HepG2 (cell line): ENCODE measurements at regions not wholly inside any gene's neighbourhood (a gene's known extent, or its start where the extent isn't known, plus 50 kb on each side); places are given as distances from the start of the nearest gene placed in this dataset.
A peak's percentile ranks its signal among the peaks of the same experiment; 100 is the strongest.

Source experiments
- ATAC-seq: fragments of 200-7000 bp; cut with Tn5 transposase; 3 replicates; pipeline ENCODE4 v1.9.1; 2020; ENCODE audit warnings: mild to moderate bottlenecking, moderate library complexity
- BruUV-seq: library from RNA; stranded (reverse); fragments of 400-500 nt; replicated peaks from 2 replicates; lab custom pipeline; 2021; lab: Mats Ljungman, UMichigan
- CTCF ChIA-PET: fragments of 300-600 bp; formaldehyde crosslinking; extraction: SDS; loops from one replicate; lab custom pipeline; 2021; ENCODE audit warnings: low total read pairs, inconsistent platforms, low intra/inter-chr PET ratio; lab: Yijun Ruan, JAX
- POLR2A ChIA-PET: fragments of 350-600 bp; sonication (Branson Sonifier 250); formaldehyde crosslinking; loops from one replicate; lab custom pipeline; 2020; ENCODE audit warnings: antibody characterized with exemption, inconsistent platforms; lab: Yijun Ruan, JAX
- DNase-seq: peaks from one replicate; pipeline ENCODE4 v3.0.0-alpha.2; 2015; ENCODE audit warnings: low spot score
- FAIRE-seq: peaks from 3 replicates; lab custom pipeline; 2011; peaks lifted over from hg19 to GRCh38; lab: Jason Lieb, UNC
- H2AFZ ChIP-seq: one replicate; pipeline ENCODE4 v1.6.1; 2011; ENCODE audit warnings: low read length, inconsistent platforms
- H3K27ac ChIP-seq: fragments of 300-600 bp; 3 replicates; pipeline ENCODE4 v1.8.0; 2011; ENCODE audit warnings: mixed run types, mild to moderate bottlenecking, mixed read lengths, low read length, inconsistent platforms; ENCODE audit not compliant: insufficient read depth; ENCODE audit errors: extremely low read length
- H3K27me3 ChIP-seq, 2 experiments: fragments of 200-600 bp in 1 of 2; 2 replicates in 1 of 2; 3 replicates in 1 of 2; pipeline versions ENCODE4 v1.6.0 to v1.8.0; 2011; ENCODE audit warnings: low read length in 2 of 2, mild to moderate bottlenecking in 2 of 2, moderate library complexity in 2 of 2, inconsistent platforms in 1 of 2; ENCODE audit not compliant: insufficient read depth in 2 of 2, control insufficient read depth in 1 of 2
- H3K36me3 ChIP-seq, 2 experiments: fragments of 200-600 bp in 1 of 2; replicated peaks in 1 of 2; 2 replicates in 1 of 2; 3 replicates in 1 of 2; pipeline versions ENCODE4 v1.5.1 to v1.8.0; 2011; ENCODE audit warnings: low read length in 2 of 2, inconsistent platforms in 1 of 2; ENCODE audit not compliant: insufficient read depth in 2 of 2, control insufficient read depth in 1 of 2
- H3K4me1 ChIP-seq: 2 replicates; pipeline ENCODE4 v1.5.1; 2012; ENCODE audit warnings: low read length, inconsistent platforms; ENCODE audit not compliant: insufficient read depth
- H3K4me2 ChIP-seq: 2 replicates; pipeline ENCODE4 v1.6.0; 2011; ENCODE audit warnings: low read depth, low read length, inconsistent platforms
- H3K4me3 ChIP-seq, 3 experiments: fragments of 200-600 bp in 1 of 3; sonication (generic), shearing (Covaris generic) in 1 of 3; replicated peaks in 1 of 3; 2 replicates each; pipeline ENCODE4 v1.5.1; 2011 to 2016; ENCODE audit warnings: low read length in 3 of 3, inconsistent platforms in 2 of 3, low read depth in 2 of 3, mild to moderate bottlenecking in 2 of 3, control low read depth in 1 of 3, mixed read lengths in 1 of 3; ENCODE audit not compliant: insufficient read depth in 1 of 3
- H3K79me2 ChIP-seq: one replicate; pipeline ENCODE4 v1.6.1; 2011; ENCODE audit warnings: low read length, inconsistent platforms; ENCODE audit not compliant: insufficient read depth
- H3K9ac ChIP-seq: 2 replicates; pipeline ENCODE4 v1.6.0; 2011; ENCODE audit warnings: mild to moderate bottlenecking, low read depth, low read length, inconsistent platforms; ENCODE audit not compliant: insufficient read depth
- H3K9me3 ChIP-seq: 2 replicates; pipeline ENCODE4 v1.5.1; 2012; ENCODE audit warnings: mild to moderate bottlenecking, low read length
- H4K20me1 ChIP-seq: 2 replicates; pipeline ENCODE4 v1.6.0; 2011; ENCODE audit warnings: inconsistent platforms, mild to moderate bottlenecking, low read length, moderate library complexity; ENCODE audit not compliant: insufficient read depth
- BCLAF1 ChIP-seq: fragments of 450-650 bp; IDR thresholded peaks from 2 replicates; pipeline ENCODE4 v1.6.1; 2017; ENCODE audit warnings: mild to moderate bottlenecking
- CBX1 ChIP-seq: IDR thresholded peaks from one replicate; pipeline ENCODE4 v1.6.1; 2016; ENCODE audit warnings: antibody characterized with exemption, low read depth
- DNMT1 ChIP-seq: sonication (generic); formaldehyde crosslinking; IDR thresholded peaks from 2 replicates; pipeline ENCODE4 v1.5.1; 2020; ENCODE audit warnings: mild to moderate bottlenecking, missing genetic modification reagents
- DR1 ChIP-seq: sonication (generic); formaldehyde crosslinking; IDR thresholded peaks from 2 replicates; pipeline ENCODE4 v1.8.0; 2021; ENCODE audit warnings: mild to moderate bottlenecking, missing genetic modification reagents, inconsistent platforms
- HOXA9 ChIP-seq: sonication (generic); formaldehyde crosslinking; IDR thresholded peaks from 2 replicates; pipeline ENCODE4 v1.8.1; 2022; ENCODE audit warnings: missing genetic modification reagents, mild to moderate bottlenecking, moderate library complexity, borderline replicate concordance
- POLR2AphosphoS5 ChIP-seq: IDR thresholded peaks from 2 replicates; pipeline ENCODE4 v1.6.1; 2012; ENCODE audit warnings: low read depth, low read length
- THAP9 ChIP-seq: sonication (generic); formaldehyde crosslinking; IDR thresholded peaks from 2 replicates; pipeline ENCODE4; 2020; ENCODE audit warnings: missing genetic modification reagents, mild to moderate bottlenecking, borderline replicate concordance
- ZNF142 ChIP-seq: sonication (generic); formaldehyde crosslinking; IDR thresholded peaks from 2 replicates; pipeline ENCODE4 v1.4.0; 2020; ENCODE audit warnings: missing genetic modification reagents
- ZNF660 ChIP-seq: sonication (generic); formaldehyde crosslinking; IDR thresholded peaks from 2 replicates; pipeline ENCODE4 v1.5.1; 2020; ENCODE audit warnings: mild to moderate bottlenecking, low read depth, missing genetic modification reagents, borderline replicate concordance
- ZSCAN5A ChIP-seq: sonication (generic); formaldehyde crosslinking; IDR thresholded peaks from 2 replicates; pipeline ENCODE4 v1.8.0; 2022; ENCODE audit warnings: mild to moderate bottlenecking, missing genetic modification reagents, borderline replicate concordance
- WGBS: methylation state at CpG from one replicate; pipeline ENCODE4 v1.1.6; 2017; ENCODE audit warnings: low lambda C conversion rate; 5-methylcytosine and 5-hydroxymethylcytosine counted together
- in situ Hi-C: cut with HindIII; loops from 2 replicates; pipeline ENCODE4 v1.10.0; 2017; ENCODE audit warnings: low pct_unique_long_range_greater_than_20kb; ENCODE audit not compliant: extremely low pct_ligation_motif_present
- intact Hi-C: fragments of 100-400 bp; cut with micrococcal nuclease; formaldehyde crosslinking; loops from one replicate; pipeline ENCODE4 v1.10.0; 2022; ENCODE audit not compliant: unreplicated experiment

GRCh38 chr1:189775343-189775742 is 702.3 kb downstream of the BRINP3 start:
- Histone ChIP-seq H3K4me3 (no peak overlapping the region), H3K4me2 (no peak overlapping the region), H3K9me3 (no peaks in the 10 kb centered on the region), H2AFZ (no peak overlapping the region), H3K36me3 (no peaks in the 10 kb centered on the region), H4K20me1 (no peaks in the 10 kb centered on the region), H3K27me3 (no peaks in the 10 kb centered on the region), H3K4me1 (no peaks in the 10 kb centered on the region), H3K79me2 (no peaks in the 10 kb centered on the region), H3K9ac (no peak overlapping the region), H3K27ac (no peak overlapping the region)
- CTCF ChIA-PET = no interaction called here
- 3% methylated on average over 1 of the region's 1 CpG for WGBS
- ATAC-seq = no peak
- in situ Hi-C loops = no loop called here
- no TSS peak for BruUV-seq
- FAIRE-seq = no peak
- POLR2A ChIA-PET = no interaction called here
- DNase-seq = peak; percentile 1
- intact Hi-C loops = no loop called here
- TF ChIP-seq POLR2AphosphoS5 = no peak
- TF ChIP-seq DNMT1 (CRISPR knock-in tag) = no peak
- no peak for TF ChIP-seq CBX1
- no peak for TF ChIP-seq BCLAF1
- no peak for TF ChIP-seq ZNF660
- TF ChIP-seq HOXA9 (CRISPR knock-in tag) = no peak
- TF ChIP-seq ZNF142 (CRISPR knock-in tag) = no peak
- TF ChIP-seq THAP9 (CRISPR knock-in tag) = no peak
- no peak for TF ChIP-seq DR1 (CRISPR knock-in tag)
- TF ChIP-seq ZSCAN5A (CRISPR knock-in tag) = no peak
